ENCODE measurements at regions not wholly inside any gene's neighbourhood (a gene's known extent, or its start where the extent isn't known, plus 50 kb on each side); places are given as distances from the start of the nearest gene placed in this dataset.
"Not testable (repeated sequence)": the region's sequence is repeated elsewhere in the genome, so short reads cannot be mapped to it uniquely, and the experiment has no call there.

DNA sequence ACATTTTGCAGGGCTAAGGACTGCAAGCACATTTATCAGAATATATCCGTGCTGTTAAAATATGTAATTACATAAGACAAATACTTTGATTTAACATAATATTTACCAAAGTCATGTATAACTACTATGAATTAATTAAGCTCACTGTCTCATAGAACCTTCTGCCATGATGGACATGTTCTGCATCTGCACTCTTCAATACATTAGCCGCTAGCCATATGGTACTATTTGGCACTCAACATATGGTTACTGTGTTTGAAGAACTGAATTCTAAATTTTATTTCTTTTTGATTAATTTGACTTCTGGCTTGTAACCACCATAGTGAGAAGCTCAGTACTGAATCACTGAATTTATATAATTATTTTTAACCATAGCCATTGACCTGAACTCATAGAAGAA is 427.0 kb upstream of the TRAM1L1 start:
- DNase-seq (ENCODE audit: low read depth, low spot score), result no peak
- no peak overlapping the region for H3K4me3 ChIP-seq (ENCODE audit: low read length)

DNA sequence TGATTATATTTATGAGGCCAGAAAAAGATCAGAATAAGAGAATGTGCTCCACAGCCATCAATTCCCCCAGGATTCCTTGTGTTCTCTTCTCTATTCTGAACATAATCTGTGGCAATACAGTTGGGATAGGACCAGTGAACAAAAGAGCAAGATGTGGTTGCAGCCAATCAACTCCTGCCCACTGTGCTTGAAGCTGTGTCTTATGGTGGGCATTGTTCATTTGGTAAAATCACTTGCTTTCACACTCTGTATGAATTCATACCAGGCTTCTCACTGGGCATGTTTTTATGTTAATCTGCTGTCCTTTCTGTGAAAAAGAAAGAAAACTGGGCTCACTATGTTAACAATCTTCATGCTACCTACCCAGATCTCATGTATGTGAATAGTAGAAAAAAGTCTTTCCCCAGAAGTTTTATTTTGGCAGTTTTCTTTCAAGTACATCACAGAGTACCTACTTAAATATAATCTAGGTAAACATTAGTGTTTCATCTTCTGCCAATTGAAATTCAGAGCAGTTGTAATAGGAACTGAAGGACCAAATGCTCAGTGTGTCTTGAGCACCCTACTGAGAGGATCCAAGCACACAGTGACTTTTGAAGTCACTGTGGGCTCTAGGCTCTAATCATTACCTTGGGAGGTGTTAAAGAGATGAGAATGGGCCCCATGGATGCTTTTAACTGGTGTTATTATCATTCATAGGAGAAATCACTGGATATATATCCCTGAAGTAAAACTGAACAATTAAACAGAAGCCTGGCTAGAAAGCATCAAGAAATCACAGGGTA is 429.2 kb upstream of the TRAM1L1 start:
- no peak overlapping the region for H3K4me3 ChIP-seq (ENCODE audit: low read length)
- no peak for DNase-seq (ENCODE audit: low read depth, low spot score)

DNA sequence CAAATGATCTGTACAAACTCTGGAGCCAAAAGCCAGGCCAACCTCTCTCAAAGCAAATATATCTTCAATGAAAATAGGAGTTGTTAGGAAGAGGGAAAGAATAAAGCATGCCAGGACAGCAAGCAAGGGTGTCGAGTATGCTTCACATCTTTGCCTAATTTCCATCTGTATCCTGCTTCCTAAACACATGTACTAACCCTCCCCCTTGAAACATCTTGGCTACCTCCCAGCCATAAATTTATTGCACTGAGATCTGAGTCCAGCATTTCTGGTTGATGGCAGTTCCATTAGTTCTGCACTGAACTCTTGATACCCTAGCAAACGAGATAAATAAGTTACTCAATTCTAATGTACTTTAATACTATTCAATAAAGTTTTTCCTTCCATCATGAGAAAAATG is 430.5 kb upstream of the TRAM1L1 start:
- no peak for DNase-seq (ENCODE audit: low read depth, low spot score)

DNA sequence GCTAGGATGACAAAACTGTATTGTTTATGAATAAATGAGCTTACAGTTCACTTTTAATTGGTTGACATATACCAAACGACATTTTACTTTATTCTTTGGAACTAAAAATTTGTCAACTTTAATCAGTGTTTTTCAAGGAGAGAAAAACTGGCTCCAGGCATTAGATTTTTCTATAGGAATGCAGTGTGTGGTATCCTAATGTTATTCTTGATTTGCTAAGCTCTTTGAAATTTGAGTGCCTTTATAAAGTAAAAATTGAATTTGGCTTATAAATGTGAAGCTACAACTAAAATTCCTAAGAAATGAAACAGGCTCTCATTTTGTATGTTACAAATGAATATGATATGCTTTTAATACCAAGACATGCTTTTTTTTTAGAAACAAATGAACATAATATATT is 442.2 kb upstream of the TRAM1L1 start:
- no peak for DNase-seq (ENCODE audit: low read depth, low spot score)
- H3K4me3 ChIP-seq (ENCODE audit: low read length), result no peak overlapping the region

More for the DNA sequence above, 430.5 kb upstream of the TRAM1L1 start:
- H3K4me3 ChIP-seq (ENCODE audit: low read length), result no peak overlapping the region

DNA sequence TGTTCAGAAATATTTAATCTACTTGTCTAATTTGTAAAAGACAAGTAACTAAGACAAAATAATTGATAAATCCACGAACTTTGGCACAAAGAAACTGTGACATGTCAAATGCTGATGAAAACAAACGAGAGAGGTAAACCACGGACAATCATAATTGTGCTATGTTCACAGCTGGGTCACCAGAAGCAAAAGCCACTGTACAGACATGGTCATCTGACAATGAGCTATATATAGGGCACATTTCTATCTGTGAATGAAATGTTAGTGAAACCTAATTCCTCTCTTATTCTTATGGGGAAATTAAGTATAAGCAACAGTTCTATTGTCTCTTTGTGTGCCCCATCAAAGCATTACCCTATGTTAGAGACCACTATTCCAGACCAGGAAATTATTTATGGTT is 444.0 kb upstream of the TRAM1L1 start:
- H3K4me3 ChIP-seq (ENCODE audit: low read length), result no peak overlapping the region
- no peak for DNase-seq (ENCODE audit: low read depth, low spot score)

DNA sequence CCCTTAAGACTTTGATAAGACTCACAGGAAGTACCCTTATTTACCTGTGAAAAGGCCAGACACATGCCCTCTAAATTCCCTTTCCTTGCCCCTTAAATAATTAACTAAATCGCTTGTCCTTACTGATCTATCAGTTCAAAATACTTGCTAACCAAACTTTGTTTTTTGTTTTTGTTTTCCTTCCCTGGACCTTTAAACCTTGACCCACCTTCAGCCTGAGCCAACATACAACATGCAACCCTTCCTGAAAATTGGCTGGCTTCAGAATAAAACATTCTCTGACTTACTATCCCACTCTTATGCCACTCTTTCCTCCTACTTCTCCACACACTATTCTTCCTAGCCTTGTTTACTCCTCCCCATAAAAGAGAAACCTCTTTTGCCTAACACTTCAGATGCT is 448.1 kb upstream of the TRAM1L1 start:
- no peak overlapping the region for H3K4me3 ChIP-seq (ENCODE audit: low read length)
- no peak for DNase-seq (ENCODE audit: low read depth, low spot score)

DNA sequence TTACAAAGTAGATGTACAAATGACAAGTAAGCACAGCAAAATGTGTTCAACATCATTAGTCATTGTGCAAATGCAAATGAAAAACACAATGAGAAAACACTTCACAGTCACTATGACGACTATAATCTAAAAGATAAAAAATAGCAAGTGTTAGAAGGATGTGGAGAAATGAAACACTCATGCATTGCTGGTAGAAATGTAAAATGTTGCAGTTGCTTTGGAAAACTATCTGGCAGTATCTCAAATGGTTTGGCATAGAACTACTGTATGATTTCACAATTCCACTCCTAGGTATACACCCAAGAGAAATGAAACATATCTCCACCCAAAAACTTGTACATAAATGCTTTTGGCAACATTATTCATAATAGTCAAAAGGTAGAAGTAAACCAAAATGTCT is 459.7 kb upstream of the TRAM1L1 start:
- no peak overlapping the region for H3K4me3 ChIP-seq (ENCODE audit: low read length)
- DNase-seq (ENCODE audit: low read depth, low spot score), result no peak

DNA sequence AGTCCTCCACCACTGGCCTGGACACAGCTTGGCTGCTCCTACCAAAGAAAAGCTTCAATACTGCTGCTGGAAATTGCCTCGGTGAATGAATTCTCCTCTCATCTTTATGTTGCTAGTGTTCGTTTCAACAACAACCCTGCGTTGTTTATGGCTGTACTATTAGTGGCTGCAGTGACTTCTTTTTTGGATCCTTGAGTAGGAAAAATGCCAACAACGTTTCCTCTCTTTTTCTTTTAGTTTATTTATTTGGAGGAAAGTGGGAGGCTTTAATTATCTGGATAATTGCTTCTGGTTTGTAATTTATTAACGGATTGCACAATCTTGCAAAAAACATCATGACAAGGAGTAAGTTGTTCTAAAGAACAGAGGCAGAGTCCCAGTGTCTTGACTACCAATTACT is 464.1 kb upstream of the TRAM1L1 start:
- no peak overlapping the region for H3K4me3 ChIP-seq (ENCODE audit: low read length)
- no peak for DNase-seq (ENCODE audit: low read depth, low spot score)

DNA sequence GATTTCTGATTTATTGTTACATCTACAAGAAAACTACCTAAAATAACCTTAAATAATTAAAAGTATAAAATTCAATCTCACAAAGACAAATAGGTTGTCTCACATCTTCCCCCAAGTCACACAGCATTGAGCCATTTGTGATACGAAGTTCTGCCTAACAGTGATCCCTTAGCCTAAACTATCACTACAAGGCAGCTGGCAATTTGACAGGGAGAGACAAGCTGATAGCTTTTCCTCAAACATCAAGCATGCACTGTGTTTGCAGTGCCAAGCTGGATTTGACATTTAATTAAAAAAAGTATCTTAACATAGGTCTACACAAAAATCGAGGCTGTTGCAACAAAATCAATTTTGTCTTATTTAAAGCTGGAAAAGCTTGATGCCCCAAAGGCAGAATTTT is 464.7 kb upstream of the TRAM1L1 start:
- H3K4me3 ChIP-seq (ENCODE audit: low read length), result no peak overlapping the region
- no peak for DNase-seq (ENCODE audit: low read depth, low spot score)

DNA sequence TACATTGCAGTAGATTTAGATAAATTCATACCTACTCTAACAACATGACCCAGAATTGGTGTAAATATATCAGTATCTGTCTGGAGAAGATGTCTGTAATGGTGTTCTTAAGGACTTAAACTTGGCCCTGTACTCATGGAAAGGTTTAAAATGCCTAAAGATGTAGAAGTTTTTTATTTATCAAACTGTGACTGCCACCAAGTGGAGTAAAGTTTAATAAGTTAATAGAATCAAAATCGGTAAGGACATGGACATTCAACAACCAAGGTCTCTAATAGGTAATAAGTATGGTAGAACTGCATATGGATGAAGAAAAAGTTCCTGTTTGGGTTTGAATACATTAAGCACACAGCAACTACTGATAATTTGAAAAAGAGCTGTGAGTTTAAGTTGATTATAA is 474.0 kb upstream of the NDST3 start:
- DNase-seq (ENCODE audit: low read depth, low spot score), result peak; percentile 11

DNA sequence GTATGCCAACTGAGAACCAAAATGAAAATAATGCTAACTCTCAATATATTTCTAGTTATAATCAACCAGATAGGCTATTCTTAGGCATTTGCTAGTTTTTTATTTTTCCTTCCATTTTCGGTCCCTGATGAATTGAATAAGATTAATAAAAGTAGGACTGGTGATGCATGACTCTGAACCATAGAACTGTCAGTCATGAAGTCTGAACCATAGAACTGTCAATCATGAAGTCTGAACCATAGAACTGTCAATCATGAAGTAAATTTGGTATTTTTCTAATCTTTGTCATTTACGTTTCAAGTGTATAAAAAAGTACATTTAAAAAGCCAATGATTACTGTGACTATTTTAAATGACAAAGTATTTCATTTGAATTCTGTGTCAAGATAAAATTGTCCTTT is 460.2 kb upstream of the NDST3 start:
- H3K4me3 ChIP-seq (ENCODE audit: low read length), result no peak overlapping the region
- no peak for DNase-seq (ENCODE audit: low read depth, low spot score)

More for the DNA sequence above, 474.0 kb upstream of the NDST3 start:
- no peak overlapping the region for H3K4me3 ChIP-seq (ENCODE audit: low read length)

DNA sequence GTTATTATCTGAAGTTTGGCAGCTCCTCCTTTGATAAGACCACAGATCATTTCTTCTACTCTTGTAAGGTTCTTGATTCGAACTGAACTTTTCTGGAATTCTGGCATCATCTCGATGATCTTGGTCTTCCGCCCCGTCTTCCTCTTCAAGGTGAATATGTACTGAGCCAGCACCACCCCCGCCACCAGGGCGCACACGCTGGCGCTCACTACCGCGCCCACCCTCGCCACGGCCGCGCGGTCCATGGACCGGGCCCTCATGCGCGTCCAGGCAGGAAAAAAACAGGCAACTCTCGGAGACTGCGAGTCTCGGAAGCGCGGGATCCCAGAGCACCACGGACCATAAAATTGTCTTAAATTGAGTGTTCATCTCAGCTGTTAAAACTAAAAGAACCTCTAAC is 458.4 kb upstream of the NDST3 start:
- DNase-seq (ENCODE audit: low read depth, low spot score), result no peak
- no peak overlapping the region for H3K4me3 ChIP-seq (ENCODE audit: low read length)

DNA sequence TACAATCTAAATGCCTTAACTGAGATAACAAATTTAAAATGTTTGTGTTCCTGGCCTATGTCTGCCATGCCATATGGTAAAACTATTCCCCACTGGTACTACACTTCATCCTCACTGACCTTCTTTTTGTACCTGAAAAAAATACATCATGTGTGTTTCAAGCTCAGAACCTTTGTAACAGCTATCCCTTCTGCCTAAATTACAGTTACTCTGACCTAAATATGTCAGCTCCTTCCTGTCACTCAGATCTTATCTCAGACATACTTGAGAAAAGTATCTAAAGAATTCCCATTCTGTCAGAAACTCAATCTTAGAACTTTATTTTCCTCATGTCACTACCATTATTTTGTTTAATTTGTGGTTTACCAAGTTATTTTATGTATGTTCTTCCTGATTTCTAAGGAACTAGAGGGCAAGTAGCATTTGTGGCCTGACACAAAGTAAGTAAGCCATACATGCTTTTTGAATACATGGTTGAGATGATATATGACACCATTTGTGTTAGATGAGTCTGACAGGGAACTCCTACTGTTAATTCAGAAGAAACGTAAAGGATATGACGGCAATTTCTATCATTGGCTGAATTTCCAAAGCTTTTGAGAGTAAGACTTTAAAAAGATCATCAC is 456.5 kb upstream of the NDST3 start:
- peak; percentile 14 for DNase-seq (ENCODE audit: low read depth, low spot score)
- H3K4me3 ChIP-seq (ENCODE audit: low read length), result no peak overlapping the region

DNA sequence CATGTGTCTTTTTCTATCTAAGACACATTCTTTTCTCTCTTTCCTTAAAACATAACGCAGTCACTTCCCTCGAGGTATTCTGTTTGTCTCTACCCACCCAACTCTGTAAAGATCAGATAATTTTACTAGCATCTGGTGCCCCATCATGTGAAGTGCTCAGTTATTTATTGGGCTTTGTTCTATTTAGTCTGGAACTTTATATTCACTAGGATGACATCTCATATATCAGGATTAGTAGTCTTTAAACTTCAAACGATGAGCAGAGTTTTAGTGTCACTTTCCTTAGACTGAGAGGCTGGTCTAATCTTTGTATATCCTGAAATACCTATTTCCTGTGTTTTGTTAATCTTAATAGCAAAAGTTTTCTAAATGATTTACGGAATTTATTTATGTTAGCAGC is 445.5 kb upstream of the NDST3 start:
- DNase-seq (ENCODE audit: low read depth, low spot score), result no peak
- no peak overlapping the region for H3K4me3 ChIP-seq (ENCODE audit: low read length)

DNA sequence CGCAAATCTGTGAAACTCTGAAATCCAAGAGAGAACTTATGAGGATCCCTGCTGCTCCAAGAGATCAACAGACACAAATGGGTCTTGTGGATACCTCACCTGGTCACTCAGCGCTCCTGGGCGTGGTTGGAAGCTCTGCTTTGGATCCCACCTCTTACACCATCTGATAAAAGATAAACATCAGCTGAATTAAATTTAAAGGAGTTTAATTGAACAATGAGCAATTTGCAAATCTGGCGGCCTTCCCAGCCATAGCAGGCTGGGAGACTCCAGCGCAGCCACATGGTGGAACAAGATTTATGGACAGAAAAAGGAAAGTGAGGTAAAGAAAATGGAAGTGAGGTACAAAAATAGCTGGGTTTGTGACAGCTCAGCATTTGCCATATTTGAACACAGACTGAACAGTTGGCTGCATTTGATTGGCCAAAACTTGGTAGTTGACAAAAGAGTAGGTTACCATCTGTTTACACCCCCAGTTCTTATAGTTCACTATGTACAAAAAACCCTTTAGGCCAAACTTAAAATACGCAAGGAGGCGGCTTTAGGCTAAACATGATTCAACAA is 437.3 kb upstream of the NDST3 start:
- DNase-seq (ENCODE audit: low read depth, low spot score), result no peak
- H3K4me3 ChIP-seq (ENCODE audit: low read length), result no peak overlapping the region

DNA sequence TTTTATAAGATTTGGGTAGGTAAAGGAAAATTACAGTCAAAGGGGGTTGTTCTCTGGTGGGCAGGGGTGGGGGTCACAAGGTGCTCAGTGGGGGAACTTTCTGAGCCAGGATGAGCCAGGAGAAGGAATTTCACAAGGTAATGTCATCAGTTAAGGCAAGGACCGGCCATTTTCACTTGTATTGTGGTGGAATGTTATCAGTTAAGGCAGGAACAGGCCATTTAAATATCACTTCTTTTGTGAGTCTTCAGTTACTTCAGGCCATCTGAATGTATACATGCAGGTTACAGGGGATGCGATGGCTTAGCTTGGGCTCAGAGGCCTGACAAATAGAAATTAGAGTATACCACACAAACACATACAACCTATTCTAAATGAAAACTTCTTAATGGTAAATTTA is 434.9 kb upstream of the NDST3 start:
- DNase-seq (ENCODE audit: low read depth, low spot score); H3K4me3 ChIP-seq (ENCODE audit: low read length): not testable (repeated sequence)

DNA sequence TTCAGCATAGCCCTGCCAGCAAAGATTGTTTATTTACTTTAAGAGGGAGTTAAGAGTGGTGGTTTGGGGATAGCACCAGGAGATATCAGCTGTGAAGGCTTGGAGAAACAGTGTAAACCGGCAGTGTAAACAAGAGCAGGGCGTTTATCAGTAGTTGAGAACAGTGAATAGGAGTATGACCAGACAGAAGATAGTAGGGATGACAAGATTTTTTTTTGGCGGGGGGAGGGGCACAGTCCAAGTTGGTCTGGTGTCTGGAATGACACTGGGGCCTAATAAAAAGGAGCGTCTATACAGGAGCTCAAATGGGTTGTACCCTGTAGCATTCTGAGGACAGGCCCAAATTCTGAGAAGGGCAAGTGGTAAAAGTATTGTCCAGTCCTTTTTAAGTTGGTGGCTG is 433.4 kb upstream of the NDST3 start:
- not testable (repeated sequence) for DNase-seq (ENCODE audit: low read depth, low spot score); H3K4me3 ChIP-seq (ENCODE audit: low read length)

DNA sequence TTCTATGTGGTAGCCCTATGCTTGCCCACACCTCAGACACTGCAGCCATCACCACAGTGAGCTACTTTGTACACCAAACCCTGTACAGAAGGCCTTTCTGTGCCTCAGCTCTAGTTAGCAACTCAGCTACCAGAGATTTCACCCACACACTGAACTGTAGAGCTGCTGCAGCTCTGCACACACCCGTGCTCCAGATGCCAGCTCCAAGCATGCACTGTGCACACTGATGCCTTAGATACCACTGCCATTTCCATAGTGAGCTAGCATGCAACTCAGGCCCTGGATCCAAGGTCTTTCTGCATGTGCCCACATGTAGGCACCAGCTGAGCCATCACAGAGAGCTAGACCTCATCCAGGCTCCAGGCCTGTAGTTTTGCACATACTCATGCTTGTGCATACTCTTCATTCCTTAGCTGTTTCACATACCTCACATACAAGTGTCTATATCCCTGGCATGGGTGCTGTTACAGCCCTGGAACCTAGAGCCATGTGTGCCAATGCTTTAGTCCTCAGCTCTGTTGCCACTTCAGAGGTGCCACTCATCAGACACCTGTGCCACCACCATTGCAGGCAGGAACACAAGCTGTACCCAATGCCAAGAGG is 423.5 kb upstream of the NDST3 start:
- no peak for DNase-seq (ENCODE audit: low read depth, low spot score)

DNA sequence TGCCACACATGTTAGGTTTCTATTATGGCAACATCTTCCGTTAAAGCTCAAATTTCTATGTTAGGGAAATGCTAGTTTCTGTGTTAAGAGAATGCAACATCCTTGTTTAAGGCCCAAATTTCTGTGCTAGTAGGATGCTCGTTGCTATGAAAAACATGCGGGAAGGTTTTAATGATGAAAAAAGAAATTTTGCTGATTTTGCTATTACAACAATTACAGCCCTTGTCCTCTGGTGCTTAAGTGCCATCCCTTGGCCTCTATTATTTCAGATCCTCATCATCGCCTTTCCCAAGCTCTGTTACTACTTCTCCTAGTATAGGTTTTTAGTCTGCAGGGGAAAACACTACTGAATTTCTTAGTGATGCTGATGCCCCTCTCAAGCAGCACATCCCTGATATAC is 412.6 kb upstream of the NDST3 start:
- no peak overlapping the region for H3K4me3 ChIP-seq (ENCODE audit: low read length)
- DNase-seq (ENCODE audit: low read depth, low spot score), result no peak

More for the DNA sequence above, 423.5 kb upstream of the NDST3 start:
- H3K4me3 ChIP-seq (ENCODE audit: low read length), result no peak overlapping the region

DNA sequence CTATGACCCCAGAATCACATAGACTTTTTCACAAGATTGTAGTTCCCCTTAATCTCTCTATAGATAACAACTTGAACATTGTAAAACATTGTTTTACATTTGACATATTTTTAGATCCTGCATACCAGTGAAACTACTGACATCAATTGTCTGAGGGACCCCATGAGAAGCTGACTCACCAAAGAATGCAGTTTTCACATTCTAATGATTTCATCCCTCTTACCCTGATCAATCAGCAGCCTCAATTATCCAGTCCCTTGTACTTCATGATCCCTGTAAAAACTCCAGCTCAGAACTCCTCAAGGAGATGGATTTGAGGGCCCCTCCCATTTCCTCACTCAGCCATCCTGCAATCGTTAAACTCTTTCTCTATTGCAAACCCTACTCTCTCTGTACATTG is 411.0 kb upstream of the NDST3 start:
- H3K4me3 ChIP-seq (ENCODE audit: low read length), result no peak overlapping the region
- DNase-seq (ENCODE audit: low read depth, low spot score), result no peak
